IMR-90 (cell line): ENCODE measurements at regions not wholly inside any gene's neighbourhood (a gene's known extent, or its start where the extent isn't known, plus 50 kb on each side); places are given as distances from the start of the nearest gene placed in this dataset.

Experiments used
- ATAC-seq: fragments of 200-7000 bp; cut with Tn5 transposase; 2 replicates; pipeline ENCODE4 v1.9.1; 2020; ENCODE audit warnings: low read depth, mild to moderate bottlenecking, moderate library complexity
- BruUV-seq: library from RNA; stranded (reverse); fragments of 400-500 nt; replicated peaks from 2 replicates; lab custom pipeline; 2021; lab: Mats Ljungman, UMichigan
- CTCF ChIA-PET: fragments of 300-600 bp; formaldehyde crosslinking; extraction: SDS; loops from one replicate; lab custom pipeline; 2021; ENCODE audit warnings: antibody characterized with exemption; lab: Yijun Ruan, JAX
- POLR2A ChIA-PET: fragments of 300-600 bp; sonication (Branson Sonifier 250); formaldehyde crosslinking; loops from one replicate; lab custom pipeline; 2022; ENCODE audit warnings: antibody characterized with exemption; ENCODE audit not compliant: unreplicated experiment; lab: Charles Lee
- DNase-seq: peaks from one replicate; pipeline ENCODE4 v3.0.0; 2013
- H2AFZ ChIP-seq: replicated peaks from 2 replicates; pipeline ENCODE3; 2013; ENCODE audit warnings: low read length, mild to moderate bottlenecking; ENCODE audit not compliant: poor library complexity
- H2AK5ac ChIP-seq: 2 replicates; pipeline ENCODE4 v1.6.1; 2013; ENCODE audit warnings: low read depth, low read length, inconsistent platforms
- H2AK9ac ChIP-seq: replicated peaks from 2 replicates; pipeline ENCODE3; 2013; ENCODE audit warnings: mild to moderate bottlenecking, low read depth, low read length, moderate library complexity; ENCODE audit not compliant: poor library complexity
- H2BK120ac ChIP-seq: 2 replicates; pipeline ENCODE4 v1.6.1; 2013; ENCODE audit warnings: low read depth, low read length, inconsistent platforms
- H2BK15ac ChIP-seq: 3 replicates; pipeline ENCODE4 v1.6.1; 2013; ENCODE audit warnings: low read depth, low read length, inconsistent platforms
- H2BK20ac ChIP-seq: 2 replicates; pipeline ENCODE4 v1.6.1; 2013; ENCODE audit warnings: low read depth, mild to moderate bottlenecking, inconsistent platforms, low read length, moderate library complexity
- H2BK5ac ChIP-seq: 2 replicates; pipeline ENCODE4 v1.6.1; 2013; ENCODE audit warnings: mild to moderate bottlenecking, low read depth, low read length, inconsistent platforms; ENCODE audit not compliant: poor library complexity, severe bottlenecking
- H3K14ac ChIP-seq: replicated peaks from 2 replicates; pipeline ENCODE4 v1.6.1; 2013; ENCODE audit warnings: low read depth, low read length, inconsistent platforms
- H3K18ac ChIP-seq: 2 replicates; pipeline ENCODE4 v1.6.1; 2013; ENCODE audit warnings: low read depth, low read length, control low read depth
- H3K23ac ChIP-seq: 2 replicates; pipeline ENCODE4 v1.6.1; 2013; ENCODE audit warnings: low read depth, low read length, inconsistent platforms
- H3K27ac ChIP-seq: 2 replicates; pipeline ENCODE4 v1.5.1; 2013; ENCODE audit warnings: mild to moderate bottlenecking, control low read depth, low read length; ENCODE audit not compliant: insufficient read depth
- H3K27me3 ChIP-seq: 2 replicates; pipeline ENCODE4 v1.6.1; 2013; ENCODE audit warnings: low read length; ENCODE audit not compliant: control insufficient read depth, insufficient read depth
- H3K36me3 ChIP-seq: 2 replicates; pipeline ENCODE4 v1.6.1; 2013; ENCODE audit warnings: low read length, mixed read lengths; ENCODE audit not compliant: control insufficient read depth, insufficient read depth
- H3K4ac ChIP-seq: 2 replicates; pipeline ENCODE4 v1.6.1; 2013; ENCODE audit warnings: low read depth, low read length, inconsistent platforms
- H3K4me1 ChIP-seq: 2 replicates; pipeline ENCODE4 v1.6.1; 2013; ENCODE audit warnings: low read length, mixed read lengths; ENCODE audit not compliant: control insufficient read depth, insufficient read depth
- H3K4me2 ChIP-seq: 2 replicates; pipeline ENCODE4 v1.6.1; 2013; ENCODE audit warnings: low read depth, mild to moderate bottlenecking, control low read depth, low read length, moderate library complexity
- H3K4me3 ChIP-seq: 2 replicates; pipeline ENCODE4 v1.5.1; 2013; ENCODE audit warnings: low read depth, mild to moderate bottlenecking, control low read depth, low read length, moderate library complexity; ENCODE audit not compliant: insufficient read depth
- H3K56ac ChIP-seq: 2 replicates; pipeline ENCODE4 v1.6.1; 2013; ENCODE audit warnings: low read length, inconsistent platforms; ENCODE audit not compliant: insufficient read depth; ENCODE audit errors: extremely low read depth
- H3K79me1 ChIP-seq, 2 experiments: 2 replicates each; pipeline ENCODE4 v1.6.1; 2013; ENCODE audit warnings: low read length in 2 of 2, inconsistent platforms in 1 of 2, low read depth in 1 of 2
- H3K9ac ChIP-seq: 2 replicates; pipeline ENCODE4 v1.6.1; 2013; ENCODE audit warnings: low read depth, low read length, control low read depth
- H3K9me1 ChIP-seq: 2 replicates; pipeline ENCODE4 v1.6.1; 2013; ENCODE audit warnings: low read length, inconsistent platforms; ENCODE audit not compliant: insufficient read depth
- H3K9me3 ChIP-seq: 2 replicates; pipeline ENCODE4 v1.6.1; 2013; ENCODE audit warnings: low read length; ENCODE audit not compliant: control insufficient read depth, insufficient read depth
- H4K20me1 ChIP-seq: 2 replicates; pipeline ENCODE4 v1.6.1; 2013; ENCODE audit warnings: low read length, inconsistent platforms; ENCODE audit not compliant: insufficient read depth
- H4K5ac ChIP-seq: 2 replicates; pipeline ENCODE4 v1.6.1; 2013; ENCODE audit warnings: mild to moderate bottlenecking, low read depth, low read length, control low read depth
- H4K8ac ChIP-seq, 2 experiments: 2 replicates each; pipeline ENCODE4 v1.6.1; 2013; ENCODE audit warnings: low read depth in 2 of 2, low read length in 2 of 2, control low read depth in 1 of 2, inconsistent platforms in 1 of 2
- H4K91ac ChIP-seq: 2 replicates; pipeline ENCODE4 v1.6.1; 2013; ENCODE audit warnings: low read depth, low read length, inconsistent platforms; ENCODE audit not compliant: insufficient read depth
- CEBPB ChIP-seq: IDR thresholded peaks from 2 replicates; pipeline ENCODE4 v1.6.1; 2012; ENCODE audit warnings: low read depth, low read length, improper control_type of control experiment
- CHD1 ChIP-seq: IDR thresholded peaks from 2 replicates; pipeline ENCODE4 v1.6.1; 2012; ENCODE audit warnings: low read depth, low read length, improper control_type of control experiment
- CTCF ChIP-seq: conservative IDR thresholded peaks from 2 replicates; pipeline ENCODE4 v1.5.1; 2012; ENCODE audit warnings: mild to moderate bottlenecking, low read depth, low read length, improper control_type of control experiment
- FOS ChIP-seq: fragments of 150-350 bp; IDR thresholded peaks from 2 replicates; pipeline ENCODE4 v1.6.1; 2016; ENCODE audit warnings: low read depth, low read length
- MAZ ChIP-seq: IDR thresholded peaks from 2 replicates; pipeline ENCODE4 v1.6.1; 2012; ENCODE audit warnings: low read depth, mild to moderate bottlenecking, low read length, improper control_type of control experiment, moderate library complexity, borderline replicate concordance
- MXI1 ChIP-seq: IDR thresholded peaks from 2 replicates; pipeline ENCODE4 v1.6.1; 2012; ENCODE audit warnings: low read depth, mild to moderate bottlenecking, low read length, moderate library complexity, borderline replicate concordance
- NFE2L2 ChIP-seq: fragments of 150-350 bp; IDR thresholded peaks from 2 replicates; pipeline ENCODE4 v1.6.1; 2016; ENCODE audit warnings: low read depth, mild to moderate bottlenecking, low read length
- POLR2A ChIP-seq: IDR thresholded peaks from 2 replicates; pipeline ENCODE4 v1.6.1; 2012; ENCODE audit warnings: mild to moderate bottlenecking, low read depth, low read length
- RFX5 ChIP-seq: IDR thresholded peaks from 2 replicates; pipeline ENCODE4 v1.8.0; 2012; ENCODE audit warnings: low read depth, mild to moderate bottlenecking, low read length, moderate library complexity
- SMC3 ChIP-seq: fragments of 150-350 bp; IDR thresholded peaks from 2 replicates; pipeline ENCODE4 v1.6.1; 2016; ENCODE audit warnings: low read depth, mild to moderate bottlenecking, antibody characterized with exemption, low read length, moderate library complexity
- USF2 ChIP-seq: fragments of 150-350 bp; IDR thresholded peaks from 2 replicates; pipeline ENCODE4 v1.6.1; 2017; ENCODE audit warnings: mild to moderate bottlenecking, antibody characterized with exemption, low read length, low read depth
- WGBS, 2 experiments: methylation state at CpG; one replicate each; pipeline versions ENCODE4 v1.1.5 to v1.1.7; 2013; ENCODE audit warnings: missing lambda C conversion rate in 2 of 2; ENCODE audit not compliant: insufficient read length in 1 of 2; ENCODE audit errors: extremely low coverage in 2 of 2; 5-methylcytosine and 5-hydroxymethylcytosine counted together
- dilution Hi-C: fragments of 300-500 bp; cut with HindIII; formaldehyde crosslinking; loops from one replicate; pipeline ENCODE4 v1.14.3; 2018; ENCODE audit warnings: low sequenced_read_pairs; ENCODE audit not compliant: unreplicated experiment
- in situ Hi-C: fragments of 300-500 bp; cut with MboI; formaldehyde crosslinking; loops from 3 replicates; pipeline ENCODE4 v1.14.3; 2019; ENCODE audit warnings: low sequenced_read_pairs, inconsistent platforms, mixed read lengths
- intact Hi-C: fragments of 100-400 bp; cut with micrococcal nuclease; formaldehyde crosslinking; loops from 2 replicates; pipeline ENCODE4 v1.10.0; 2022

- CTCF ChIA-PET: interaction anchor here (1.0 to 1.2 kb wide), 2 partner anchors 10 to 11 kb away, joined by 3 read pairs; no protein-coding TSS in a partner anchor
Observed at GRCh38 chr22:27179161-27179560, 521.8 kb downstream of the MIAT start.

More at GRCh38 chr22:27179161-27179560, 521.8 kb downstream of the MIAT start:
- DNase-seq: no peak
- no peak for TF ChIP-seq NFE2L2
- TF ChIP-seq CHD1: no peak
- TF ChIP-seq USF2: no peak
- no peak for TF ChIP-seq SMC3
- no peak for TF ChIP-seq MXI1
- TF ChIP-seq RFX5: no peak
- TF ChIP-seq CEBPB: no peak
- no peak for TF ChIP-seq FOS
- TF ChIP-seq CTCF: no peak
- TF ChIP-seq POLR2A: no peak
- no peak for TF ChIP-seq MAZ
- ATAC-seq: no peak
- H2BK20ac ChIP-seq: no peak overlapping the region
- H4K91ac ChIP-seq: no peak overlapping the region
- H2AFZ ChIP-seq: no peak overlapping the region
- no peak overlapping the region for H2AK9ac ChIP-seq
- H3K27ac ChIP-seq: no peak overlapping the region
- H3K27me3 ChIP-seq: peaks cover 52% of the 10 kb centered on the region
- H4K8ac ChIP-seq: no peak overlapping the region
- H3K79me1 ChIP-seq: no peaks in the 10 kb centered on the region
- H3K4me3 ChIP-seq: no peak overlapping the region
- H3K18ac ChIP-seq: no peak overlapping the region
- no peak overlapping the region for H2AK5ac ChIP-seq
- H3K9me1 ChIP-seq: no peaks in the 10 kb centered on the region
- no peak overlapping the region for H2BK120ac ChIP-seq
- no peak overlapping the region for H3K4me2 ChIP-seq
- in situ Hi-C loops: no loop called here
- H3K14ac ChIP-seq: no peak overlapping the region
- no peaks in the 10 kb centered on the region for H4K20me1 ChIP-seq
- H2BK5ac ChIP-seq: no peak overlapping the region
- no peak overlapping the region for H3K4ac ChIP-seq
- no peak overlapping the region for H2BK15ac ChIP-seq
- BruUV-seq: no TSS peak
- no peak overlapping the region for H3K56ac ChIP-seq
- H3K23ac ChIP-seq: no peak overlapping the region
- H3K9me3 ChIP-seq: no peaks in the 10 kb centered on the region
- dilution Hi-C loops: no loop called here
- H3K9ac ChIP-seq: no peak overlapping the region
- 61% methylated on average over 2 of the region's 3 CpGs; no CpG with 5 or more reads in 1 of the 2 experiments for WGBS, 2 experiments
- H3K36me3 ChIP-seq: no peaks in the 10 kb centered on the region
- H4K5ac ChIP-seq: no peak overlapping the region
- no peaks in the 10 kb centered on the region for H3K4me1 ChIP-seq
- intact Hi-C loops: no loop called here
- POLR2A ChIA-PET: no interaction called here
